ENCODE measurements at regions not wholly inside any gene's neighbourhood (a gene's known extent, or its start where the extent isn't known, plus 50 kb on each side); places are given as distances from the start of the nearest gene placed in this dataset.

GRCh38 chr6:90790058-90790457 is 203.2 kb upstream of the MAP3K7 start:
- no peak for DNase-seq (ENCODE audit: low spot score)

GRCh38 chr6:90788781-90789180 is 201.9 kb upstream of the MAP3K7 start:
- no peaks in the 10 kb centered on the region for H3K4me1 Mint-ChIP-seq (ENCODE audit: low read depth in 2 of 2)
- no peaks in the 10 kb centered on the region for H3K36me3 Mint-ChIP-seq
- no peak for DNase-seq (ENCODE audit: low spot score)
- no peaks in the 10 kb centered on the region for H3K27me3 Mint-ChIP-seq
- no peaks in the 10 kb centered on the region for H3K9me3 Mint-ChIP-seq
- no peak overlapping the region for H3K27ac Mint-ChIP-seq
- ATAC-seq, result no peak
- no peak overlapping the region for H3K4me3 Mint-ChIP-seq

More at GRCh38 chr6:90790058-90790457, 203.2 kb upstream of the MAP3K7 start:
- Mint-ChIP-seq H3K27ac (no peak overlapping the region), H3K36me3 (no peaks in the 10 kb centered on the region), H3K4me3 (no peak overlapping the region), H3K4me1 (ENCODE audit: low read depth in 2 of 2) (no peaks in the 10 kb centered on the region), H3K9me3 (no peaks in the 10 kb centered on the region), H3K27me3 (no peaks in the 10 kb centered on the region)
- no peak for ATAC-seq

- Mint-ChIP-seq H3K4me1 (ENCODE audit: low read depth in 2 of 2) (no peaks in the 10 kb centered on the region), H3K9me3 (no peaks in the 10 kb centered on the region), H3K36me3 (no peaks in the 10 kb centered on the region), H3K27ac (no peak overlapping the region), H3K27me3 (no peaks in the 10 kb centered on the region), H3K4me3 (no peak overlapping the region)
- DNase-seq (ENCODE audit: low spot score) (no peak), ATAC-seq (no peak)
Measured at GRCh38 chr6:90787446-90787845, 200.6 kb upstream of the MAP3K7 start.

DNA sequence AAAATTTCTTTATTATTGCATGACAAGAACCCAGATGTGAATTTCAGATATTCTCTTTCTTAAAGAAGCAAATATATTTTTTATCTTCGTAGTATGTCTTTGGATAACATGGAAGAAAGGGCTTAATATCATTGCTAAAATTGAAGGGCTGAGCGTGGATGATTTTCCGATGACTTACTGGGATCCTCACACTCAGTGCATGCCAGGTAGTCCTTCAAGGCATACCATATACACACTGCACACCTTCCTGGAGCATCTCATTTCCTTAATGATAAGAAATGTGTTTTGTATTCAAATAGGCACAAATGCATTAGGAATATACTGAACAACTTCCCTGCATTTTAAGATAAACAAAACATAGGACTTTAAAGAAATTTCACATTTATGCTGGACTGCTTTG is 193.9 kb upstream of the MAP3K7 start:
- Mint-ChIP-seq H3K9me3 (peaks cover 2% of the 10 kb centered on the region), H3K27ac (no peak overlapping the region), H3K27me3 (peaks cover 2 to 12% of the 10 kb centered on the region in 2 donors), H3K4me3 (no peak overlapping the region), H3K4me1 (ENCODE audit: low read depth in 2 of 2) (no peaks in the 10 kb centered on the region), H3K36me3 (no peaks in the 10 kb centered on the region)
- ATAC-seq (no peak), DNase-seq (ENCODE audit: low spot score) (no peak)

DNA sequence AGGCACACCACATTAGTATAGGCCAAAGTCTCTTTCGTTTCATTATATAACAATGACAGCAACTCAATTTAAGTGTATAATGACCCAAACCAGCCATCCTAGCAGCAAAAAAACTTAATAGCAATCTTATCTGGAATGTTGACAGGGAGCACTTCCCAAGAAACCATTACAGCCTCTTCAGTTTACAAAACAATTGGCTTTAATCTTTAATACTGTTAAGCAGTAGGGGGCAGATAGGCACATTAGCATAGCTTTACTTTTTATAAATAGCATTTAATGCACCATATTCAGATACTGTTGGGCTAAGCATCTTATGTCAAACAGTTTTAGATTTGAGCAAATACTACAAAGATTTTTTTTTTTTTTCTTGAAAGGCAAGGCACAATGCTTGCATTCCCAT is 193.3 kb upstream of the MAP3K7 start:
- ATAC-seq (no peak), DNase-seq (ENCODE audit: low spot score) (no peak)
- H3K9me3 Mint-ChIP-seq, result peaks cover 2% of the 10 kb centered on the region
- no peak overlapping the region for H3K4me3 Mint-ChIP-seq
- peaks cover 4 to 12% of the 10 kb centered on the region in 2 donors for H3K27me3 Mint-ChIP-seq
- no peaks in the 10 kb centered on the region for H3K4me1 Mint-ChIP-seq (ENCODE audit: low read depth in 2 of 2)
- no peak overlapping the region for H3K27ac Mint-ChIP-seq
- no peaks in the 10 kb centered on the region for H3K36me3 Mint-ChIP-seq

DNA sequence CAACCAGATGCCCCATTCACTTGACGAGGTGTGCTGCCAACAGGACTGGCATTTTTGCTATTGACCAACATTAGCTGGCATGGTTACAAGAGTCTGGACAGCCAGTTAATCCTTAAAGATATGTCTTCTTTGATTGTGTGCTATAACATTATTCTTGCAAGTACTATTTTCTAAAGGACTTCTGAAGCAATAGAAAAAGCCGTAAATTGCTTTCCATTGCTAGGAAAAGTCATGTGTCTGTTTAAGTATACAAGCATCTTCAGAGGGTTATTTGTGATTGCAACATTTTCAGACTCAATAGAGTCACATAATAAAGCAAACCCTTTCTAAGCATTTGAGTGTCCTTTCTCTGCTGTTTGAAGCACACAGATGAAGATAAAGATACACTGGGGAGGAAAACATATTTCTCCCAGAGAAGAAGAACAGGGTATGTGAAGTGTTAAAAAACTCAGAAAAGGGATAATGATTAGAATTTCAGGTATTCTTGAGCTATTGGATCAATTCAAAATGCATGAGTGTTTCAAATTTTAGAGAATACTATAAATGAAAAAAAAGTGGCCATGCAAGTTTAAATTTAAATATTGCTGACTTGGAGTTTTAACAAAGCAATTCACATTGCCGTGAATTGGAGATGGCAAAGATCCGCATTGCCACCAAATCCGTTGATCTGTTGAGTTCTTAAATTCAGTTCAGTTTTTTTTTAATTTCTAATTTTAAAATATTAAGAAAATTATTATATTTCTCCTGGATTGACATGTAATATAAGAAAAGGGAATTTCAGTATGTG is 191.7 kb upstream of the MAP3K7 start:
- Mint-ChIP-seq H3K27ac (no peak overlapping the region), H3K27me3 (peaks cover 4 to 12% of the 10 kb centered on the region in 2 donors), H3K36me3 (no peaks in the 10 kb centered on the region), H3K4me1 (ENCODE audit: low read depth in 2 of 2) (no peaks in the 10 kb centered on the region), H3K9me3 (peaks cover 2% of the 10 kb centered on the region), H3K4me3 (no peak overlapping the region)
- ATAC-seq, result no peak
- no peak for DNase-seq (ENCODE audit: low spot score)

- DNase-seq (ENCODE audit: low spot score), result no peak
- H3K27me3 Mint-ChIP-seq, result peaks cover 2 to 6% of the 10 kb centered on the region in 2 donors
- H3K4me3 Mint-ChIP-seq, result no peak overlapping the region
- no peaks in the 10 kb centered on the region for H3K4me1 Mint-ChIP-seq (ENCODE audit: low read depth in 2 of 2)
- H3K27ac Mint-ChIP-seq, result no peak overlapping the region
- ATAC-seq, result no peak
- H3K36me3 Mint-ChIP-seq, result no peaks in the 10 kb centered on the region
- H3K9me3 Mint-ChIP-seq, result no peaks in the 10 kb centered on the region
Measured at GRCh38 chr6:90770778-90771177, 183.9 kb upstream of the MAP3K7 start.

GRCh38 chr6:90765895-90766294 is 179.0 kb upstream of the MAP3K7 start:
- Mint-ChIP-seq H3K27ac (no peak overlapping the region), H3K36me3 (no peaks in the 10 kb centered on the region), H3K27me3 (peaks cover 0 to 3% of the 10 kb centered on the region in 2 donors), H3K4me1 (ENCODE audit: low read depth in 2 of 2) (no peaks in the 10 kb centered on the region), H3K4me3 (no peak overlapping the region), H3K9me3 (no peaks in the 10 kb centered on the region)
- DNase-seq (ENCODE audit: low spot score), result no peak
- ATAC-seq, result no peak

GRCh38 chr6:90765491-90765890 is 178.6 kb upstream of the MAP3K7 start:
- DNase-seq (ENCODE audit: low spot score), result no peak
- H3K36me3 Mint-ChIP-seq, result no peaks in the 10 kb centered on the region
- H3K4me1 Mint-ChIP-seq (ENCODE audit: low read depth in 2 of 2), result no peaks in the 10 kb centered on the region
- H3K27ac Mint-ChIP-seq, result no peak overlapping the region
- no peaks in the 10 kb centered on the region for H3K9me3 Mint-ChIP-seq
- no peak overlapping the region for H3K4me3 Mint-ChIP-seq
- peaks cover 0 to 5% of the 10 kb centered on the region in 2 donors for H3K27me3 Mint-ChIP-seq
- no peak for ATAC-seq

DNA sequence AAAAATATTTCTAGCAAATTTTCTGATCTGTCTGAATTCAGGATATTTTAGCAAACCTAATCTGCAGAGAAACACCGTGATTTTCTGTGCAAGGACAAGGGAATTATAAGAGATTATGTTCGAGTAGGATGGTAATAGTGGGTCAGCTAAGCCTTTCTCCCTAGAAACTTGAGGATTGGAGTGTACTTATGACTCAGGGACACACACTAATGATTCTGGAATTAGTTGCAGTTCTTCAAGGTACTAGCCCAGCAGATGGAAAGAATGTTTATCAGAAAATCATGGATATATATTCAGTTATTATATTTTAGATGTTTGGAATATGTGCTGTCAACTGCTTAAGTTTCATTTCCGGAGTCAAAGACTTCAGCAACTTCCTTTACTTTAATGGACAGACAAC is 177.1 kb upstream of the MAP3K7 start:
- no peaks in the 10 kb centered on the region for H3K4me1 Mint-ChIP-seq (ENCODE audit: low read depth in 2 of 2)
- ATAC-seq (no peak), DNase-seq (ENCODE audit: low spot score) (no peak)
- no peak overlapping the region for H3K4me3 Mint-ChIP-seq
- H3K9me3 Mint-ChIP-seq, result no peaks in the 10 kb centered on the region
- H3K36me3 Mint-ChIP-seq, result no peaks in the 10 kb centered on the region
- peaks cover 0 to 5% of the 10 kb centered on the region in 2 donors for H3K27me3 Mint-ChIP-seq
- H3K27ac Mint-ChIP-seq, result no peak overlapping the region

- no peak overlapping the region for H3K4me3 Mint-ChIP-seq
- no peaks in the 10 kb centered on the region for H3K9me3 Mint-ChIP-seq
- H3K27me3 Mint-ChIP-seq, result peaks cover 0 to 6% of the 10 kb centered on the region in 2 donors
- no peak overlapping the region for H3K27ac Mint-ChIP-seq
- DNase-seq (ENCODE audit: low spot score), result no peak
- H3K36me3 Mint-ChIP-seq, result no peaks in the 10 kb centered on the region
- no peaks in the 10 kb centered on the region for H3K4me1 Mint-ChIP-seq (ENCODE audit: low read depth in 2 of 2)
- ATAC-seq, result no peak
Measured at GRCh38 chr6:90759664-90760063, 172.8 kb upstream of the MAP3K7 start.

- Mint-ChIP-seq H3K4me1 (ENCODE audit: low read depth in 2 of 2) (no peaks in the 10 kb centered on the region), H3K27me3 (peaks cover 0 to 5% of the 10 kb centered on the region in 2 donors), H3K9me3 (no peaks in the 10 kb centered on the region), H3K27ac (no peak overlapping the region), H3K4me3 (no peak overlapping the region), H3K36me3 (no peaks in the 10 kb centered on the region)
- ATAC-seq, result no peak
- DNase-seq (ENCODE audit: low spot score), result no peak
Measured at GRCh38 chr6:90758741-90759140, 171.9 kb upstream of the MAP3K7 start.

DNA sequence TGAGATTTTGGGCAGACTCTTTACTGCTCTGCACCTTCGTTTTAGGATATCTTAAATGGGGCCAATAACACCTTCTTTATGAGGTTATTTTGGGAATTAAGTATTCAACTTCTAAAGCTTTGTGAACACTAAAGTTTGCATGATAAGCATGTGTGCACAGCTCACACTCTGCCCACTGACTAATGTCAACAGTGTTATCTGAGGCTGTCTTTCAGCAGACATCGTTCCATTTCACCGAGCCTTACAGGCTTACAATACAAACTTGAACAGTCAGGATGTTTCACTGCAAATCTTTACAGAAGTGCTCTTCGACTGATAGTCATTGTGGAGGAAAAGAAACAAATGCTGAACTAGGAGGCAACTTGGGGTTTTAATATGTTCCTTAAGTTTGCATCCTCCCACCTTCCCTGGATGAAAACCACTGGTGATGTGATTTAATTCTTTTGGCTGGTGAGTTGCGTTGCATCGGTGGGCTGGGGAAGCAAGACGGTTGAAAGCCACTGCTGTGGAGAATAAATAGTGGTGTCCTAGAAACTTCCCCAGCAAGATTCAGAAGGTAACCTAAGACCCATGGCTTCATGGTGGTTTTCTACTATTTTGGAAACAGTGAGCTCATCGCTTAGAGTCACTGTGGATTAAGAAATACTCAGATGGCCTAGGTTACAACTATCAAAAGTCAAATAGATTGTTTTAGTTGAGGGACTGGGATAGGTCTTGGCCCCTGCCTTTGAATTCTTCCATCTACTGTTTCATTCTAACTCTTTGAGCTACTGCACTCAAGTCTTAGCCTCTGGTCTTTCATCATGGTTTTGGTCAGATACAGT is 167.2 kb upstream of the MAP3K7 start:
- Mint-ChIP-seq H3K4me3 (no peak overlapping the region), H3K27ac (no peak overlapping the region), H3K9me3 (no peaks in the 10 kb centered on the region), H3K4me1 (ENCODE audit: low read depth in 2 of 2) (no peaks in the 10 kb centered on the region), H3K36me3 (no peaks in the 10 kb centered on the region), H3K27me3 (peaks cover 11 to 12% of the 10 kb centered on the region in 2 donors)
- no peak for DNase-seq (ENCODE audit: low spot score)
- ATAC-seq, result no peak

DNA sequence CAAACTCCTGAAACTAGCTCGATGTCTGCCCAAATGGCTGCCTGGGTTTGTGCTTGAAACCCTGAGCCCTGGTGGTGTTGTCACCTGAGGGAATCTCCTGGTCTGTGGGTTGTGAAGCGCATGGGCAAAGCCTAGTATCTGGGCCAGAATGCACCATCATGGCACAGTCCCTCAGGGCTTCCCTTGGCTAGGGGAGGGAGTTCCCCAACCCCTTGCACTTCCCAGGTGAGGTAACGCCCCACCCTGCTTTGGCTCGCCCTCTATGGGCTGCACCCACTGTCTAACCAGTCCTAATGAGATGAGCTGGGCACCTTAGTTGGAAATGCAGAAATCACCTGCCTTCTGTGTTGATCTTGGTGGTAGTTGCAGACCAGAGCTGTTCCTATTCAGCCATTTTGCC is 152.9 kb upstream of the MAP3K7 start:
- Mint-ChIP-seq H3K4me1 (ENCODE audit: low read depth in 2 of 2) (no peaks in the 10 kb centered on the region), H3K27me3 (peaks cover 0 to 14% of the 10 kb centered on the region in 2 donors), H3K36me3 (no peaks in the 10 kb centered on the region), H3K9me3 (peaks cover 12% of the 10 kb centered on the region), H3K4me3 (no peak overlapping the region), H3K27ac (no peak overlapping the region)
- ATAC-seq (no peak), DNase-seq (ENCODE audit: low spot score) (no peak)

Data from natural killer cell treated with Interleukin-12 subunit alpha and Interleukin-12 subunit beta and Interleukin-15 and Interleukin-18, amount 100 ng/mL, for 72 hours (primary cell).